Mesothelial cell of epicardium (in vitro differentiated cells): ENCODE measurements at regions not wholly inside any gene's neighbourhood (a gene's known extent, or its start where the extent isn't known, plus 50 kb on each side); places are given as distances from the start of the nearest gene placed in this dataset.

Experiments
- DNase-seq, 2 experiments: peaks; one replicate each; pipeline ENCODE4 v3.0.0; 2021; ENCODE audit warnings: low spot score in 2 of 2; ENCODE audit not compliant: unreplicated experiment in 2 of 2
- H3K27ac Mint-ChIP-seq: 2 replicates; pipeline ENCODE4 v1.8.0; 2021; ENCODE audit warnings: mixed read lengths
- H3K27me3 Mint-ChIP-seq: 2 replicates; pipeline ENCODE4 v1.8.0; 2021; ENCODE audit warnings: low read depth, mixed read lengths
- H3K36me3 Mint-ChIP-seq: 2 replicates; pipeline ENCODE4 v1.8.0; 2021; ENCODE audit warnings: mixed read lengths
- H3K4me1 Mint-ChIP-seq: 2 replicates; pipeline ENCODE4 v1.8.0; 2021; ENCODE audit warnings: mixed read lengths
- H3K4me3 Mint-ChIP-seq: 2 replicates; pipeline ENCODE4 v1.8.0; 2021; ENCODE audit warnings: mild to moderate bottlenecking, moderate library complexity, mixed read lengths
- H3K9me3 Mint-ChIP-seq: 2 replicates; pipeline ENCODE4 v1.8.0; 2021; ENCODE audit warnings: mixed read lengths
- CTCF ChIP-seq: fragments of 200-600 bp; sonication (generic); IDR thresholded peaks from one replicate; pipeline ENCODE4 v1.5.0; 2021; ENCODE audit warnings: antibody characterized with exemption; ENCODE audit not compliant: unreplicated experiment

GRCh38 chr4:119932277-119932676, 134.4 kb downstream of the MAD2L1 start:
- Mint-ChIP-seq H3K27ac (no peak overlapping the region), H3K9me3 (peaks cover 13% of the 10 kb centered on the region), H3K27me3 (peaks cover 10% of the 10 kb centered on the region), H3K4me1 (no peaks in the 10 kb centered on the region), H3K36me3 (no peaks in the 10 kb centered on the region), H3K4me3 (no peak overlapping the region)
- no peak for TF ChIP-seq CTCF
- no peak for DNase-seq

DNA sequence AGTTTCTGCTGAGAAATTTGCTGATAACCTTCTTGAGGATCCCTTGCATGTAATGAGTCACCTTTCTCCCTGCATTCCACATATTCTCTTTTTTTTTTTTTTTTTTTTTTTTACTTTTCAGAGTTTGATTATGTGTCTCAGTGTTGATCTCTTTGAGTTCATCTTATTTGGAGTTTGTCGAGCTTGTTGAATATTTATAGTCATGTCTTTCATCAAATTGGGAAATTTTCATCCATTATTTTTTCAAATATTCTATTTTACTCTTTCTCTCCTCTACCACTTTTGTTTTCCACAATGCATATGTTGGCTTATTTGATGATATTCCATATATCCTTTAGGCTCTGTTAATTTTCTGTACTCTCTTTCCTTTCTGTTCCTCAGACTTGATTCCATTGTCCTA, 136.1 kb downstream of the MAD2L1 start:
- no peak for DNase-seq
- Mint-ChIP-seq H3K36me3 (no peaks in the 10 kb centered on the region), H3K4me3 (no peak overlapping the region), H3K27me3 (no peaks in the 10 kb centered on the region), H3K9me3 (peaks cover 13% of the 10 kb centered on the region), H3K4me1 (no peaks in the 10 kb centered on the region), H3K27ac (no peak overlapping the region)
- no peak for TF ChIP-seq CTCF

DNA sequence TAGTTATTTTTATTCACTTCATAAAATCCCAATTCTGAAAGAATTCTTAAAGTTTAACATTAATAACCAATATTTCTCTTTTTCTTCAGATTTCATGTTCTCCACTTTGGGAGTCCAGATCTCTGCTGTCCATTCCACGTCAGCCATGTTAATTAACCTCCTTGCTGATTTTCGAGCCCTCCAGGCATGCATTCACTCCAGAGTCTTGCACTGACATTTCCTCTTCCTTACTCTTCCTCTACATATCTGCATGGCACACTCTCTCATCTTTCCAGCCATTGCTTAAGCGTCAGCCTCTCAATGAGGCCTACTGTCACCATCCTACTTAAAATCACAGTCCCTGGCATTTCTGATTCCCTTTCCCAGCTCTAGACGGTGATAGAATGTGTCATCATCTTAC, 144.8 kb downstream of the MAD2L1 start:
- Mint-ChIP-seq H3K9me3 (peaks cover 26% of the 10 kb centered on the region), H3K4me3 (no peak overlapping the region), H3K27me3 (no peaks in the 10 kb centered on the region), H3K36me3 (no peaks in the 10 kb centered on the region), H3K27ac (no peak overlapping the region), H3K4me1 (no peaks in the 10 kb centered on the region)
- no peak for TF ChIP-seq CTCF
- no peak for DNase-seq

DNA sequence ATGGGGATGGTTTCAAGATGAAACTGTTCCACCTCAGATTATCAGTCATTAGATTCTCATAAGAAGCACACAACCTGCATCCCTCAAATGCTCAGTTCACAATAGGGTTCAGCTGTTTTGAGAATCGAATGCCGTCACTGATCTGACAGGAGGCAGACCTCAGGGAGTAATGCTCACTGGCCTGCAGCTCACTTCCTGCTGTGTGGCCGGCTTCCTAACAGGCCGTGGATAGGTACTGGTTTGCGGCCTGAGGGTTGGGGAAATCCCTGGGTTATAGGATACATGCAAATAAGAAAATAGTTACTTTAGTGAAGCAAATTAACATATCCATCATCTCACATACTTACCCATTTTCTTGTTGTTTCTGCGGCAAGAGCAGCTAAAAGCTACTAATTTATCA, 160.4 kb downstream of the MAD2L1 start:
- no peak for DNase-seq
- H3K4me1 Mint-ChIP-seq, result no peaks in the 10 kb centered on the region

DNA sequence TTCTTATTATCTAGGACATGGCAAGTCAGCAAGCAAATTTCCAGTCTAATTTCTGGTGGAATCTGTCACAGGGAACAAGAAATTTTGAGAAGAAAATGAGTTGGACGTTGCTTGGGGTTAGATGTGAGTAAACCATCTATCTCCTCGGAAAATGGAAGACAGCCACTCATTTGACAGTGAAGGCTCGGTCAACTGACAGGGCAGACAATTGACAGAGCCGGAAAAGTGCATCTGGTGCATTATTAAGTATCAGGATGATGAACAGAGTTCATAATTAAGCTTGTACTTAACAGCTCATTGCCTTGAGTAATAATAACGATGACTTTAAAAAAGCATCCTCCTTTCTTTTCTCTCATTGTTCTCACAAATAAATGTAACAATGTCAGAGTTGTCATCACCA, 168.4 kb downstream of the MAD2L1 start:
- Mint-ChIP-seq H3K27ac (no peak overlapping the region), H3K4me3 (no peak overlapping the region), H3K36me3 (no peaks in the 10 kb centered on the region), H3K4me1 (peaks cover 14% of the 10 kb centered on the region), H3K9me3 (no peaks in the 10 kb centered on the region), H3K27me3 (peaks cover 42% of the 10 kb centered on the region)
- no peak for DNase-seq
- TF ChIP-seq CTCF, result no peak

More for the DNA sequence above, 160.4 kb downstream of the MAD2L1 start:
- H3K9me3 Mint-ChIP-seq, result peaks cover 39% of the 10 kb centered on the region
- H3K27me3 Mint-ChIP-seq, result peaks cover 10% of the 10 kb centered on the region
- no peak overlapping the region for H3K4me3 Mint-ChIP-seq
- no peak for TF ChIP-seq CTCF
- peaks cover 2% of the 10 kb centered on the region for H3K36me3 Mint-ChIP-seq
- H3K27ac Mint-ChIP-seq, result no peak overlapping the region

DNA sequence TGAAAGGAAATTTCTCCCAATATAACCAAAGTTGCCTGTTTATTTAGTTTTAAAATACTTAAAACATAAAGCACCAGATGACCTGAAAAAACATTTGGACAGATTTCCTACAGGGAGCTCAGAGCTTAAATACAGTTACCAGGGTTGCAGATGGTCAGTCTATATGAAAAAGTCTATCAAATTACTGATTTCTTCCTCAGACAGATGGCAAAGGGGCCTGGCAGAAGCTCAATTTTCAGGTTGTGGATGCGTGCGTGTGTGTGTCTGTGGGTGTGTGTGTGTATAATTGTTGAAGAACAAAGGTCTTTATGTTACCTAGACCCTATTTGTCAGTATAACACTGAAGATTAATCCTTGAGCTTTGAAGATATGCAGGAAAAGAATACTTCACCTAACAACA, 169.4 kb downstream of the MAD2L1 start:
- Mint-ChIP-seq H3K4me1 (peaks cover 14% of the 10 kb centered on the region), H3K9me3 (no peaks in the 10 kb centered on the region), H3K36me3 (no peaks in the 10 kb centered on the region), H3K27ac (no peak overlapping the region), H3K4me3 (no peak overlapping the region), H3K27me3 (peaks cover 40% of the 10 kb centered on the region)
- no peak for DNase-seq
- TF ChIP-seq CTCF, result no peak
